ENCODE measurements at regions not wholly inside any gene's neighbourhood (a gene's known extent, or its start where the extent isn't known, plus 50 kb on each side); places are given as distances from the start of the nearest gene placed in this dataset.

GRCh38 chr2:66755974-66756373 is 321.0 kb downstream of the MEIS1 start:
- ChIA-PET POLR2A (ENCODE audit: unreplicated experiment) (interaction anchor here (0.6 kb wide), 1 partner anchor 10 kb away, joined by 7 read pairs; no protein-coding TSS in a partner anchor), CTCF (no interaction called here)
- no peaks in the 10 kb centered on the region for H4K20me1 ChIP-seq (ENCODE audit: insufficient read depth)
- intact Hi-C loops (cut with micrococcal nuclease; ENCODE audit: unreplicated experiment) = no loop called here
- H3K27me3 ChIP-seq (ENCODE audit: insufficient read depth, low read depth) = no peaks in the 10 kb centered on the region
- no peaks in the 10 kb centered on the region for H3K79me2 ChIP-seq (ENCODE audit: low read depth)
- H3K4me1 ChIP-seq (replicated peaks; ENCODE audit: insufficient read depth) = no peaks in the 10 kb centered on the region
- no peaks in the 10 kb centered on the region for H3K9me3 ChIP-seq (ENCODE audit: insufficient read depth, low read depth)
- TF ChIP-seq CTCF (conservative IDR thresholded peaks at IDR 0.05) = no peak
- no peaks in the 10 kb centered on the region for H3K9me2 ChIP-seq (ENCODE audit: insufficient read depth)
- no TSS peak for BruUV-seq (replicated peaks)
- no peaks in the 10 kb centered on the region for H3K36me3 ChIP-seq (ENCODE audit: low read depth)
- no peak overlapping the region for H3K4me2 ChIP-seq
- DNase-seq = no peak
- no peaks in the 10 kb centered on the region for H3F3A ChIP-seq (ENCODE audit: insufficient read depth, low read depth)
- H2AFZ ChIP-seq = no peak overlapping the region
- H3K4me3 ChIP-seq = no peak overlapping the region
- no peak overlapping the region for H3K27ac ChIP-seq

- Histone ChIP-seq H2AFZ (no peak overlapping the region), H3K9me3 (ENCODE audit: insufficient read depth, low read depth) (no peaks in the 10 kb centered on the region), H3K4me2 (no peak overlapping the region), H3K36me3 (ENCODE audit: low read depth) (no peaks in the 10 kb centered on the region), H3K4me3 (no peak overlapping the region), H3K27me3 (ENCODE audit: insufficient read depth, low read depth) (no peaks in the 10 kb centered on the region), H3F3A (ENCODE audit: insufficient read depth, low read depth) (no peaks in the 10 kb centered on the region), H4K20me1 (ENCODE audit: insufficient read depth) (no peaks in the 10 kb centered on the region), H3K27ac (no peak overlapping the region), H3K4me1 (replicated peaks; ENCODE audit: insufficient read depth) (no peaks in the 10 kb centered on the region), H3K79me2 (ENCODE audit: low read depth) (no peaks in the 10 kb centered on the region), H3K9me2 (ENCODE audit: insufficient read depth) (no peaks in the 10 kb centered on the region)
- BruUV-seq (replicated peaks) = no TSS peak
- intact Hi-C loops (cut with micrococcal nuclease; ENCODE audit: unreplicated experiment) = no loop called here
- POLR2A ChIA-PET (ENCODE audit: unreplicated experiment) = interaction anchor here (0.6 kb wide), 1 partner anchor 253 kb away, joined by 5 read pairs; no protein-coding TSS in a partner anchor
- no peak for DNase-seq
- TF ChIP-seq EZH2 (IDR thresholded peaks at IDR 0.05; ENCODE audit: low read depth) = no peak
- no peak for TF ChIP-seq CTCF (conservative IDR thresholded peaks at IDR 0.05)
- CTCF ChIA-PET = no interaction called here
Observed at GRCh38 chr2:66761826-66762225, 326.9 kb downstream of the MEIS1 start.

- TF ChIP-seq CTCF (conservative IDR thresholded peaks at IDR 0.05) (no peak), EZH2 (IDR thresholded peaks at IDR 0.05; ENCODE audit: low read depth) (no peak)
- H3K4me3 ChIP-seq = no peak overlapping the region
- DNase-seq = no peak
- POLR2A ChIA-PET (ENCODE audit: unreplicated experiment) = no interaction called here
- H3K4me1 ChIP-seq (replicated peaks; ENCODE audit: insufficient read depth) = no peaks in the 10 kb centered on the region
- H3K36me3 ChIP-seq (ENCODE audit: low read depth) = no peaks in the 10 kb centered on the region
- no peaks in the 10 kb centered on the region for H3K9me2 ChIP-seq (ENCODE audit: insufficient read depth)
- H3K9me3 ChIP-seq (ENCODE audit: insufficient read depth, low read depth) = no peaks in the 10 kb centered on the region
- H3F3A ChIP-seq (ENCODE audit: insufficient read depth, low read depth) = no peaks in the 10 kb centered on the region
- intact Hi-C loops (cut with micrococcal nuclease; ENCODE audit: unreplicated experiment) = no loop called here
- H3K27ac ChIP-seq = no peak overlapping the region
- BruUV-seq (replicated peaks) = no TSS peak
- H4K20me1 ChIP-seq (ENCODE audit: insufficient read depth) = no peaks in the 10 kb centered on the region
- CTCF ChIA-PET = no interaction called here
- H3K79me2 ChIP-seq (ENCODE audit: low read depth) = no peaks in the 10 kb centered on the region
- no peak overlapping the region for H2AFZ ChIP-seq
- no peaks in the 10 kb centered on the region for H3K27me3 ChIP-seq (ENCODE audit: insufficient read depth, low read depth)
- H3K4me2 ChIP-seq = no peak overlapping the region
Observed at GRCh38 chr2:66762761-66763160, 327.8 kb downstream of the MEIS1 start.
